Heart right ventricle (tissue), 16 donors: ENCODE measurements at regions not wholly inside any gene's neighbourhood (a gene's known extent, or its start where the extent isn't known, plus 50 kb on each side); places are given as distances from the start of the nearest gene placed in this dataset.
A peak's percentile ranks its signal among the peaks of the same experiment; 100 is the strongest.

ENCODE experiments used
- ATAC-seq, 8 donors: fragments of 200-7000 bp; cut with Tn5 transposase; one replicate each; pipeline ENCODE4 v1.9.1; 2020; ENCODE audit warnings: mild to moderate bottlenecking in 8 of 8, moderate library complexity in 8 of 8, moderate number of reproducible peaks in 1 of 8
- DNase-seq, 2 donors: peaks; one replicate each; pipeline ENCODE4 v3.0.0-alpha.2; 2020
- H3K27ac ChIP-seq, 10 donors: fragments of 200-600 bp; sonication (generic) in 2 of 10; one replicate each; pipeline versions ENCODE4 v1.5.0 to v1.8.0; 2020 to 2022; ENCODE audit warnings: mild to moderate bottlenecking in 3 of 10
- H3K27me3 ChIP-seq, 7 donors: fragments of 200-600 bp; one replicate each; pipeline ENCODE4 v1.8.0; 2021 to 2022; ENCODE audit warnings: mild to moderate bottlenecking in 2 of 7
- H3K36me3 ChIP-seq, 9 donors: fragments of 200-600 bp; sonication (generic) in 1 of 9; one replicate each; pipeline versions ENCODE4 v1.5.0 to v1.8.0; 2020 to 2022; ENCODE audit warnings: mild to moderate bottlenecking in 2 of 9
- H3K4me1 ChIP-seq, 9 donors: fragments of 200-600 bp; sonication (generic) in 1 of 9; one replicate each; pipeline versions ENCODE4 v1.5.0 to v1.8.0; 2020 to 2022; ENCODE audit warnings: mild to moderate bottlenecking in 4 of 9
- H3K4me3 ChIP-seq, 10 donors: fragments of 200-600 bp; sonication (generic) in 2 of 10; one replicate each; pipeline versions ENCODE4 v1.5.0 to v1.8.0; 2020 to 2022; ENCODE audit warnings: mild to moderate bottlenecking in 7 of 10, moderate library complexity in 2 of 10
- H3K9me3 ChIP-seq, 11 donors: fragments of 200-600 bp in 10 of 11; sonication (generic) in 2 of 11; one replicate each; pipeline versions ENCODE4 v1.5.0 to v1.8.0; 2013 to 2022; ENCODE audit warnings: mild to moderate bottlenecking in 2 of 11, control low read depth in 1 of 11, moderate library complexity in 1 of 11
- WGBS, 2 donors: extraction: QIAGEN DNeasy Blood & Tissue Kit; methylation state at CpG; one replicate each; pipeline ENCODE4 v1.1.7; 2013; ENCODE audit warnings: inconsistent platforms in 1 of 2; 5-methylcytosine and 5-hydroxymethylcytosine counted together
- intact Hi-C, 10 donors: fragments of 100-400 bp; cut with DNase I; formaldehyde crosslinking; loops; one replicate each; pipeline versions ENCODE4 v1.11.1 to v1.14.2; 2022
- TF ChIP-seq, protein P1 (sequence below), 9 donors: fragments of 200-600 bp; sonication (generic) in 2 of 9; IDR thresholded peaks; one replicate each; pipeline versions ENCODE4 v1.5.0 to v1.8.0; 2021 to 2022; ENCODE audit warnings: antibody characterized with exemption in 9 of 9, mild to moderate bottlenecking in 5 of 9, moderate library complexity in 1 of 9
- donor health status: Arrhythmogenic right ventricular cardiomyopathy.
- donor health status: ischemic (EF 13 %, LVEDD 7.1; RV severe dilation, severe dysfunction).
- donor health status: healthy with polysubstance abuse.
- donor health status: DM: no; HTN: yes; CAD: no.
- donor health status: DM: no; HTN: no; CAD: no.
- donor health status: ischemic (EF 25% LVEDD 6.9; RV normal size, moderate dysfunction).
- donor health status: ischemic (EF 25% LVEDD 5.7; RV mildly dilated, moderate dysfunction).
- donor health status: healthy.
- donor health status: DM: yes; HTN: yes; CAD: no.
- donor health status: Ischemic cardiomyopathy.
- donor health status: ischemic (EF 35%, LVEDD 5.7; RV mildly dilated, moderate dysfunction).
- donor health status: nonischemic (EF 11% LVEDD 7.7; RV severe dilation, severe dysfunction).
- donor health status: DM: yes; HTN: yes; CAD: no.
- donor health status: PGD.
- donor health status: ischemic (EF 29% LVEDD 5.4; RV normal size, mild dysfunction).
- donor health status: nonischemic (EF 23%, LVEDD 6.1; RV moderate dilation, normal function).

DNA sequence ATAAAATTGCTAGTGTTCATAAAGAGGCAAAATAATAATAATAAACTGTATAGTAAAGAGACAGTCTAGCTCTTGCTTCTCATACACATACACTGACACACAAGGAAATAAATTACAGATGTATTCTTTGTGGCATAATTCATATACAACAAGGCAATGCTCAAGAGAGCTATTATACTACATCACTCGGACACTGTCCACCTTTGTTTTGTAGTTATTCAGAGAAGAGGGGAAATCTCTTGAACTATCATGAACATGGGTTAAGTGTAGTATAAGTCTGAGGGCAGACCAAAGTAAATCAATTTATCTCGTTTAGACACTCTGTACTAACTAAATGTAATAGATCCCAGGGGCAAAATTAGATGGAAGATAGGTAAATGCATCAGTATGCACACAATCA is 72.7 kb upstream of the PHIP start:
- Histone ChIP-seq H3K4me3 (no peak overlapping the region), H3K9me3 (no peaks in the 10 kb centered on the region), H3K27me3 (no peaks in the 10 kb centered on the region), H3K36me3 (no peaks in the 10 kb centered on the region), H3K4me1 (peaks cover 0 to 6% (median 0%) of the 10 kb centered on the region in 9 donors), H3K27ac (no peak overlapping the region)
- TF ChIP-seq, protein P1, sequence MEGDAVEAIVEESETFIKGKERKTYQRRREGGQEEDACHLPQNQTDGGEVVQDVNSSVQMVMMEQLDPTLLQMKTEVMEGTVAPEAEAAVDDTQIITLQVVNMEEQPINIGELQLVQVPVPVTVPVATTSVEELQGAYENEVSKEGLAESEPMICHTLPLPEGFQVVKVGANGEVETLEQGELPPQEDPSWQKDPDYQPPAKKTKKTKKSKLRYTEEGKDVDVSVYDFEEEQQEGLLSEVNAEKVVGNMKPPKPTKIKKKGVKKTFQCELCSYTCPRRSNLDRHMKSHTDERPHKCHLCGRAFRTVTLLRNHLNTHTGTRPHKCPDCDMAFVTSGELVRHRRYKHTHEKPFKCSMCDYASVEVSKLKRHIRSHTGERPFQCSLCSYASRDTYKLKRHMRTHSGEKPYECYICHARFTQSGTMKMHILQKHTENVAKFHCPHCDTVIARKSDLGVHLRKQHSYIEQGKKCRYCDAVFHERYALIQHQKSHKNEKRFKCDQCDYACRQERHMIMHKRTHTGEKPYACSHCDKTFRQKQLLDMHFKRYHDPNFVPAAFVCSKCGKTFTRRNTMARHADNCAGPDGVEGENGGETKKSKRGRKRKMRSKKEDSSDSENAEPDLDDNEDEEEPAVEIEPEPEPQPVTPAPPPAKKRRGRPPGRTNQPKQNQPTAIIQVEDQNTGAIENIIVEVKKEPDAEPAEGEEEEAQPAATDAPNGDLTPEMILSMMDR (IDR thresholded peaks at IDR 0.05), result no peak
- intact Hi-C loops, result no loop called here
- ATAC-seq (no peak), DNase-seq (no peak)
- 74 to 86% methylated on average over 2 of the region's 2 CpGs for WGBS, 2 donors

DNA sequence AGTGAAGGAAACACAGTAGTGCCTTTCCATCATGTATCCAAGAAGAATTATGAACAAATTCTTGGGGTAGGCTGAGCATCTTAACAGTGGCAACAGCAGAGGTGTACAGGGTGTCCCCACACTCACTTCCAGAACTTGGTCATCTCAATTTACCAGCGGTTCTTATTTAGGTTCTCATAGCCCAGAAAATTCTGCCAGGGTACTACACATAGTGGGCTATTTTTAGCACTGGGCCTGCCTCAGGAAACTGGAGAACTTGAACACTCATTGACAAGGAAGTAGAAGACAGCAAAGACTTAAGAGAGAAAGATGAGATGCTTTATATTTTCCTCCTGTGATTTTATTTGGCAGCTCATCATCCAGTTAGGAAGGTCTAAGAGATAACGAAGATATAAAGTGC is 71.8 kb upstream of the PHIP start:
- 42 to 46% methylated on average over 2 of the region's 2 CpGs for WGBS, 2 donors

GRCh38 chr6:79146421-79146820 is 68.4 kb upstream of the PHIP start:
- 88 to 90% methylated on average over 1 of the region's 1 CpG for WGBS, 2 donors
- Histone ChIP-seq H3K27me3 (no peaks in the 10 kb centered on the region), H3K4me3 (no peak overlapping the region), H3K27ac (no peak overlapping the region), H3K9me3 (peaks cover 0 to 4% (median 0%) of the 10 kb centered on the region in 11 donors), H3K4me1 (peaks cover 0 to 6% (median 0%) of the 10 kb centered on the region in 9 donors), H3K36me3 (no peaks in the 10 kb centered on the region)
- TF ChIP-seq, protein P1 (IDR thresholded peaks at IDR 0.05), result no peak
- ATAC-seq, result no peak
- intact Hi-C loops, result no loop called here
- no peak for DNase-seq

More for the DNA sequence above, 71.8 kb upstream of the PHIP start:
- Histone ChIP-seq H3K4me1 (peaks cover 0 to 6% (median 0%) of the 10 kb centered on the region in 9 donors), H3K36me3 (no peaks in the 10 kb centered on the region), H3K4me3 (no peak overlapping the region), H3K9me3 (no peaks in the 10 kb centered on the region), H3K27me3 (no peaks in the 10 kb centered on the region), H3K27ac (no peak overlapping the region)
- ATAC-seq (peak in 1 of 8 donors; percentile 67), DNase-seq (no peak)
- intact Hi-C loops, result no loop called here
- TF ChIP-seq, protein P1 (IDR thresholded peaks at IDR 0.05), result no peak

- intact Hi-C loops, result no loop called here
- no peak overlapping the region for H3K27ac ChIP-seq
These were observed 67.2 kb upstream of the PHIP start for GRCh38 chr6:79145301-79145700.

More at GRCh38 chr6:79145301-79145700, 67.2 kb upstream of the PHIP start:
- no peaks in the 10 kb centered on the region for H3K27me3 ChIP-seq
- peaks cover 0 to 6% (median 0%) of the 10 kb centered on the region in 9 donors for H3K4me1 ChIP-seq
- TF ChIP-seq, protein P1 (IDR thresholded peaks at IDR 0.05), result no peak
- no peak for ATAC-seq
- no peak for DNase-seq
- H3K4me3 ChIP-seq, result no peak overlapping the region
- peaks cover 0 to 4% (median 0%) of the 10 kb centered on the region in 11 donors for H3K9me3 ChIP-seq
- no peaks in the 10 kb centered on the region for H3K36me3 ChIP-seq
